ENCODE measurements at regions not wholly inside any gene's neighbourhood (a gene's known extent, or its start where the extent isn't known, plus 50 kb on each side); places are given as distances from the start of the nearest gene placed in this dataset.

GRCh38 chr11:81332276-81332675 is 1401.4 kb downstream of the FAM181B start:
- Mint-ChIP-seq H3K27me3 (no peaks in the 10 kb centered on the region), H3K9me3 (peaks cover 6% of the 10 kb centered on the region), H3K4me3 (no peak overlapping the region), H3K36me3 (ENCODE audit: low read depth) (no peaks in the 10 kb centered on the region), H3K27ac (no peak overlapping the region), H3K4me1 (ENCODE audit: low read depth) (no peaks in the 10 kb centered on the region)
- CTCF ChIA-PET, result no interaction called here
- no peak for TF ChIP-seq CTCF (IDR thresholded peaks at IDR 0.05)
- H3K36me3 ChIP-seq (ENCODE audit: insufficient read depth, low read length), result no peaks in the 10 kb centered on the region
- no peak overlapping the region for H3K4me3 ChIP-seq (ENCODE audit: low read length)
- no peaks in the 10 kb centered on the region for H3K4me1 ChIP-seq (ENCODE audit: insufficient read depth, low read length)
- POLR2A ChIA-PET, result no interaction called here
- intact Hi-C loops (cut with DNase I, micrococcal nuclease), result no loop called here
- peaks cover 0 to 4% of the 10 kb centered on the region in 2 experiments for H3K9me3 ChIP-seq (ENCODE audit: control insufficient read depth in 1 of 2, insufficient read depth in 1 of 2, low read length in 2 of 2)
- no peak for ATAC-seq (ENCODE audit: poor library complexity)
- no peak overlapping the region for H3K27ac ChIP-seq (ENCODE audit: low read depth in 1 of 2, low read length in 2 of 2)
- no peaks in the 10 kb centered on the region for H3K27me3 ChIP-seq (ENCODE audit: control insufficient read depth in 1 of 2, insufficient read depth in 2 of 2, low read length in 2 of 2)
- DNase-seq, result no peak

- H3K4me3 ChIP-seq (ENCODE audit: low read length), result no peak overlapping the region
- H3K27ac Mint-ChIP-seq, result no peak overlapping the region
- peaks cover 6% of the 10 kb centered on the region for H3K9me3 Mint-ChIP-seq
- peaks cover 4% of the 10 kb centered on the region in 2 experiments for H3K9me3 ChIP-seq (ENCODE audit: control insufficient read depth in 1 of 2, insufficient read depth in 1 of 2, low read length in 2 of 2)
- no peak overlapping the region for H3K4me3 Mint-ChIP-seq
- no peak for TF ChIP-seq CTCF (IDR thresholded peaks at IDR 0.05)
- H3K27me3 Mint-ChIP-seq, result no peaks in the 10 kb centered on the region
- ChIA-PET CTCF (no interaction called here), POLR2A (no interaction called here)
- no peaks in the 10 kb centered on the region for H3K4me1 ChIP-seq (ENCODE audit: insufficient read depth, low read length)
- no peaks in the 10 kb centered on the region for H3K27me3 ChIP-seq (ENCODE audit: control insufficient read depth in 1 of 2, insufficient read depth in 2 of 2, low read length in 2 of 2)
- H3K27ac ChIP-seq (ENCODE audit: low read depth in 1 of 2, low read length in 2 of 2), result no peak overlapping the region
- H3K36me3 Mint-ChIP-seq (ENCODE audit: low read depth), result no peaks in the 10 kb centered on the region
- no peaks in the 10 kb centered on the region for H3K4me1 Mint-ChIP-seq (ENCODE audit: low read depth)
- DNase-seq, result no peak
- no peaks in the 10 kb centered on the region for H3K36me3 ChIP-seq (ENCODE audit: insufficient read depth, low read length)
- no peak for ATAC-seq (ENCODE audit: poor library complexity)
- intact Hi-C loops (cut with DNase I, micrococcal nuclease), result no loop called here
Measured at GRCh38 chr11:81331611-81332235, 1401.9 kb downstream of the FAM181B start.

- Histone ChIP-seq H3K27me3 (ENCODE audit: control insufficient read depth in 1 of 2, insufficient read depth in 2 of 2, low read length in 2 of 2) (no peaks in the 10 kb centered on the region), H3K9me3 (ENCODE audit: control insufficient read depth in 1 of 2, insufficient read depth in 1 of 2, low read length in 2 of 2) (peaks cover 4% of the 10 kb centered on the region in 2 experiments), H3K4me3 (ENCODE audit: low read length) (no peak overlapping the region), H3K4me1 (ENCODE audit: insufficient read depth, low read length) (no peaks in the 10 kb centered on the region), H3K36me3 (ENCODE audit: insufficient read depth, low read length) (no peaks in the 10 kb centered on the region), H3K27ac (ENCODE audit: low read depth in 1 of 2, low read length in 2 of 2) (no peak overlapping the region)
- intact Hi-C loops (cut with DNase I, micrococcal nuclease), result no loop called here
- no peaks in the 10 kb centered on the region for H3K4me1 Mint-ChIP-seq (ENCODE audit: low read depth)
- no peak overlapping the region for H3K27ac Mint-ChIP-seq
- H3K36me3 Mint-ChIP-seq (ENCODE audit: low read depth), result no peaks in the 10 kb centered on the region
- no peaks in the 10 kb centered on the region for H3K27me3 Mint-ChIP-seq
- no peak for ATAC-seq (ENCODE audit: poor library complexity)
- no peak for DNase-seq
- no peak overlapping the region for H3K4me3 Mint-ChIP-seq
- peaks cover 6% of the 10 kb centered on the region for H3K9me3 Mint-ChIP-seq
- TF ChIP-seq CTCF (IDR thresholded peaks at IDR 0.05), result no peak
- POLR2A ChIA-PET, result no interaction called here
- CTCF ChIA-PET, result no interaction called here
Measured at GRCh38 chr11:81331088-81331487, 1402.6 kb downstream of the FAM181B start.

All from CD4-positive, alpha-beta T cell (primary cell).